ENCODE measurements at regions not wholly inside any gene's neighbourhood (a gene's known extent, or its start where the extent isn't known, plus 50 kb on each side); places are given as distances from the start of the nearest gene placed in this dataset.

GRCh38 chr2:208627916-208628315 lies 221.3 kb downstream of the PTH2R start:
- Histone ChIP-seq H3K9ac (ENCODE audit: insufficient read depth, low read length, poor library complexity, severe bottlenecking) (no peak overlapping the region), H2AFZ (ENCODE audit: insufficient read depth, low read depth, low read length, poor library complexity, severe bottlenecking) (no peak overlapping the region), H3K9me3 (replicated peaks in 1 of 2; ENCODE audit: control insufficient read depth in 1 of 2, insufficient read depth in 1 of 2, low read length in 2 of 2) (no peaks in the 10 kb centered on the region), H3K36me3 (replicated peaks in 1 of 2; ENCODE audit: control insufficient read depth in 1 of 2, insufficient read depth in 2 of 2, low read length in 2 of 2) (no peaks in the 10 kb centered on the region), H3K4me3 (replicated peaks in 1 of 3; ENCODE audit: low read depth in 2 of 3, low read length in 3 of 3) (no peak overlapping the region), H3K27me3 (ENCODE audit: control insufficient read depth in 2 of 2, insufficient read depth in 2 of 2, low read length in 2 of 2) (no peaks in the 10 kb centered on the region), H3K4me1 (ENCODE audit: control insufficient read depth in 1 of 2, insufficient read depth in 2 of 2, low read length in 2 of 2) (no peaks in the 10 kb centered on the region), H3K79me2 (ENCODE audit: insufficient read depth, low read length) (no peaks in the 10 kb centered on the region), H3K27ac (ENCODE audit: low read depth in 1 of 2, low read length in 2 of 2) (no peak overlapping the region), H3K4me2 (replicated peaks; ENCODE audit: extremely low read depth, low read length, poor library complexity, severe bottlenecking) (no peak overlapping the region), H4K20me1 (ENCODE audit: insufficient read depth, low read length) (no peaks in the 10 kb centered on the region)
- intact Hi-C loops (cut with micrococcal nuclease), result no loop called here
- Mint-ChIP-seq H3K27ac (no peak overlapping the region), H3K9me3 (peaks cover 0 to 3% (median 0%) of the 10 kb centered on the region in 7 donors), H3K27me3 (ENCODE audit: low read depth in 3 of 3) (peaks cover 0 to 2% (median 1%) of the 10 kb centered on the region in 3 donors), H3K4me1 (no peaks in the 10 kb centered on the region), H3K36me3 (no peaks in the 10 kb centered on the region), H3K4me3 (no peak overlapping the region)
- no peak for DNase-seq
- no CpG with 5 or more reads among the region's 2 CpGs for WGBS (ENCODE audit: insufficient coverage)
- no peak for TF ChIP-seq CTCF (IDR thresholded peaks at IDR 0.05)

- H4K20me1 ChIP-seq (ENCODE audit: insufficient read depth, low read length), result no peaks in the 10 kb centered on the region
- no peak overlapping the region for H2AFZ ChIP-seq (ENCODE audit: insufficient read depth, low read depth, low read length, poor library complexity, severe bottlenecking)
- no peaks in the 10 kb centered on the region for H3K27me3 ChIP-seq (ENCODE audit: control insufficient read depth in 2 of 2, insufficient read depth in 2 of 2, low read length in 2 of 2)
- no peak overlapping the region for H3K27ac ChIP-seq (ENCODE audit: low read depth in 1 of 2, low read length in 2 of 2)
- no peak overlapping the region for H3K4me3 Mint-ChIP-seq
- H3K36me3 Mint-ChIP-seq, result no peaks in the 10 kb centered on the region
- peaks cover 0 to 4% (median 0%) of the 10 kb centered on the region in 7 donors for H3K9me3 Mint-ChIP-seq
- no peaks in the 10 kb centered on the region for H3K9me3 ChIP-seq (replicated peaks in 1 of 2; ENCODE audit: control insufficient read depth in 1 of 2, insufficient read depth in 1 of 2, low read length in 2 of 2)
- H3K9ac ChIP-seq (ENCODE audit: insufficient read depth, low read length, poor library complexity, severe bottlenecking), result no peak overlapping the region
- H3K27me3 Mint-ChIP-seq (ENCODE audit: low read depth in 3 of 3), result no peaks in the 10 kb centered on the region
- no peak for DNase-seq
- H3K79me2 ChIP-seq (ENCODE audit: insufficient read depth, low read length), result no peaks in the 10 kb centered on the region
- TF ChIP-seq CTCF (IDR thresholded peaks at IDR 0.05), result no peak
- no peak overlapping the region for H3K4me3 ChIP-seq (replicated peaks in 1 of 3; ENCODE audit: low read depth in 2 of 3, low read length in 3 of 3)
- H3K4me2 ChIP-seq (replicated peaks; ENCODE audit: extremely low read depth, low read length, poor library complexity, severe bottlenecking), result no peak overlapping the region
- H3K36me3 ChIP-seq (replicated peaks in 1 of 2; ENCODE audit: control insufficient read depth in 1 of 2, insufficient read depth in 2 of 2, low read length in 2 of 2), result no peaks in the 10 kb centered on the region
- H3K4me1 ChIP-seq (ENCODE audit: control insufficient read depth in 1 of 2, insufficient read depth in 2 of 2, low read length in 2 of 2), result no peaks in the 10 kb centered on the region
- H3K4me1 Mint-ChIP-seq, result no peaks in the 10 kb centered on the region
- intact Hi-C loops (cut with micrococcal nuclease), result no loop called here
- H3K27ac Mint-ChIP-seq, result no peak overlapping the region
Observed at GRCh38 chr2:208638059-208638458, 231.5 kb downstream of the PTH2R start.
